SK-N-SH (cell line): ENCODE measurements at regions not wholly inside any gene's neighbourhood (a gene's known extent, or its start where the extent isn't known, plus 50 kb on each side); places are given as distances from the start of the nearest gene placed in this dataset.

Experiments used
- CTCF ChIA-PET: fragments of 300-600, 350-600 bp; formaldehyde crosslinking; extraction: SDS; loops from one replicate; lab custom pipeline; 2021; lab: Yijun Ruan, JAX
- POLR2A ChIA-PET: fragments of 350-600 bp; sonication (Branson Sonifier 250); formaldehyde crosslinking; extraction: SDS; loops from one replicate; lab custom pipeline; 2020; ENCODE audit warnings: antibody characterized with exemption, inconsistent platforms; lab: Yijun Ruan, JAX
- DNase-seq: peaks from one replicate; pipeline ENCODE4 v3.0.0; 2012
- H2AFZ ChIP-seq: fragments of 200-600 bp; sonication (generic); 2 replicates; pipeline ENCODE4 v1.8.1; 2016; ENCODE audit warnings: antibody characterized with exemption, mild to moderate bottlenecking, low read depth
- H3F3A ChIP-seq: fragments of 200-600 bp; sonication (generic); replicated peaks from 2 replicates; pipeline ENCODE3; 2016; ENCODE audit warnings: antibody characterized with exemption, mild to moderate bottlenecking; ENCODE audit not compliant: insufficient read depth
- H3K27ac ChIP-seq, 2 experiments: fragments of 200-500 bp in 1 of 2; fragments of 200-600 bp in 1 of 2; sonication (Bioruptor generic) in 1 of 2; sonication (generic), shearing (Covaris generic) in 1 of 2; 2 replicates each; pipeline versions ENCODE4 v1.5.1 to v1.6.1; 2014 to 2016; ENCODE audit warnings: low read depth in 2 of 2, inconsistent platforms in 1 of 2, low read length in 1 of 2, mild to moderate bottlenecking in 1 of 2, mixed read lengths in 1 of 2
- H3K27me3 ChIP-seq: fragments of 200-600 bp; sonication (generic), shearing (Covaris generic); 2 replicates; pipeline ENCODE4 v1.6.1; 2016; ENCODE audit warnings: mixed run types; ENCODE audit not compliant: insufficient read depth
- H3K36me3 ChIP-seq, 2 experiments: fragments of 200-500 bp in 1 of 2; fragments of 200-600 bp in 1 of 2; sonication (Bioruptor generic) in 1 of 2; sonication (generic) in 1 of 2; replicated peaks in 1 of 2; 2 replicates each; pipeline versions ENCODE3 to v1.5.1; 2014 to 2016; ENCODE audit warnings: low read length in 1 of 2, mild to moderate bottlenecking in 1 of 2; ENCODE audit not compliant: insufficient read depth in 2 of 2, control insufficient read depth in 1 of 2
- H3K4me1 ChIP-seq, 2 experiments: fragments of 200-500 bp in 1 of 2; fragments of 200-600 bp in 1 of 2; sonication (Bioruptor generic) in 1 of 2; sonication (generic), shearing (Covaris generic) in 1 of 2; 2 replicates each; pipeline versions ENCODE4 v1.5.1 to v1.6.1; 2014 to 2016; ENCODE audit warnings: low read depth in 1 of 2, low read length in 1 of 2, mixed run types in 1 of 2; ENCODE audit not compliant: insufficient read depth in 2 of 2, control insufficient read depth in 1 of 2
- H3K4me2 ChIP-seq: fragments of 200-600 bp; sonication (generic), shearing (Covaris generic); 2 replicates; pipeline ENCODE4 v1.6.1; 2017; ENCODE audit warnings: mixed run types
- H3K4me3 ChIP-seq, 2 experiments: fragments of 200-500 bp in 1 of 2; fragments of 200-600 bp in 1 of 2; sonication (Bioruptor generic) in 1 of 2; sonication (generic), shearing (Covaris generic) in 1 of 2; 2 replicates each; pipeline versions ENCODE4 v1.5.1 to v1.8.1; 2014 to 2016; ENCODE audit warnings: low read depth in 2 of 2, inconsistent platforms in 1 of 2, low read length in 1 of 2, mild to moderate bottlenecking in 1 of 2, mixed read lengths in 1 of 2, moderate library complexity in 1 of 2
- H3K79me2 ChIP-seq: fragments of 200-600 bp; sonication (generic); 2 replicates; pipeline ENCODE4 v1.8.1; 2017; ENCODE audit warnings: mild to moderate bottlenecking; ENCODE audit not compliant: insufficient read depth
- H3K9ac ChIP-seq: fragments of 200-600 bp; sonication (generic); 2 replicates; pipeline ENCODE4 v1.6.1; 2017; ENCODE audit warnings: mixed run types
- H3K9me2 ChIP-seq: fragments of 200-600 bp; sonication (generic); 2 replicates; pipeline ENCODE4 v1.6.1; 2017; ENCODE audit warnings: mixed run types
- H3K9me3 ChIP-seq: fragments of 200-600 bp; sonication (generic); 2 replicates; pipeline ENCODE4 v1.6.1; 2017; ENCODE audit warnings: mixed run types, mild to moderate bottlenecking, moderate library complexity
- H4K20me1 ChIP-seq: fragments of 200-600 bp; sonication (generic); 2 replicates; pipeline ENCODE4 v1.6.1; 2017; ENCODE audit warnings: mild to moderate bottlenecking, mixed run types; ENCODE audit not compliant: insufficient read depth
- ELF1 ChIP-seq: IDR thresholded peaks from 2 replicates; pipeline ENCODE4 v1.4.0; 2012
- EP300 ChIP-seq, 2 experiments: IDR thresholded peaks; 2 replicates each; pipeline versions ENCODE4 v1.4.0 to v1.6.1; 2012; ENCODE audit warnings: borderline replicate concordance in 1 of 2, low read depth in 1 of 2, low read length in 1 of 2
- FOSL2 ChIP-seq: IDR thresholded peaks from 2 replicates; pipeline ENCODE4 v1.4.0; 2012; ENCODE audit warnings: low read depth, mild to moderate bottlenecking, moderate library complexity, borderline replicate concordance
- FOXJ3 ChIP-seq: sonication (generic); formaldehyde crosslinking; IDR thresholded peaks from 2 replicates; pipeline ENCODE4 v1.5.1; 2020; ENCODE audit warnings: mild to moderate bottlenecking, missing genetic modification reagents
- FOXM1 ChIP-seq: IDR thresholded peaks from 2 replicates; pipeline ENCODE4 v1.4.0; 2012; ENCODE audit warnings: low read depth, mild to moderate bottlenecking
- GABPA ChIP-seq: IDR thresholded peaks from 2 replicates; pipeline ENCODE4 v1.4.0; 2012; ENCODE audit warnings: low read depth, mild to moderate bottlenecking
- GATA2 ChIP-seq: sonication (generic); formaldehyde crosslinking; IDR thresholded peaks from 2 replicates; pipeline ENCODE4 v1.5.0; 2020; ENCODE audit warnings: mild to moderate bottlenecking, missing genetic modification reagents
- JUND ChIP-seq: IDR thresholded peaks from 2 replicates; pipeline ENCODE4 v1.4.0; 2012
- MEF2A ChIP-seq: IDR thresholded peaks from 2 replicates; pipeline ENCODE4 v1.4.0; 2012; ENCODE audit warnings: low read depth, borderline replicate concordance
- NFIC ChIP-seq: IDR thresholded peaks from 2 replicates; pipeline ENCODE4 v1.4.0; 2012; ENCODE audit warnings: borderline replicate concordance
- POLR2AphosphoS5 ChIP-seq: IDR thresholded peaks from 2 replicates; pipeline ENCODE4 v1.6.1; 2012; ENCODE audit warnings: low read depth, low read length
- RAD21 ChIP-seq: IDR thresholded peaks from 2 replicates; pipeline ENCODE4 v1.6.1; 2012; ENCODE audit warnings: mild to moderate bottlenecking, low read length
- RFX5 ChIP-seq: IDR thresholded peaks from 2 replicates; pipeline ENCODE4 v1.6.1; 2012; ENCODE audit warnings: mild to moderate bottlenecking, improper control_type of control experiment, low read length
- SIN3A ChIP-seq: IDR thresholded peaks from 2 replicates; pipeline ENCODE4 v1.6.1; 2012; ENCODE audit warnings: low read depth, mild to moderate bottlenecking, low read length, moderate library complexity, borderline replicate concordance
- SMC3 ChIP-seq: IDR thresholded peaks from 2 replicates; pipeline ENCODE4 v1.6.1; 2012; ENCODE audit warnings: low read depth, low read length, improper control_type of control experiment
- TCF12 ChIP-seq: IDR thresholded peaks from 2 replicates; pipeline ENCODE4 v1.4.0; 2012
- TEAD4 ChIP-seq: IDR thresholded peaks from 2 replicates; pipeline ENCODE4 v1.4.0; 2012; ENCODE audit warnings: mild to moderate bottlenecking, borderline replicate concordance; ENCODE audit not compliant: insufficient read depth
- USF1 ChIP-seq: IDR thresholded peaks from 2 replicates; pipeline ENCODE4 v1.4.0; 2012; ENCODE audit warnings: low read depth, borderline replicate concordance
- YY1 ChIP-seq: IDR thresholded peaks from 2 replicates; pipeline ENCODE4 v1.4.0; 2012; ENCODE audit warnings: low read depth, mild to moderate bottlenecking
- ZBTB33 ChIP-seq: IDR thresholded peaks from 2 replicates; pipeline ENCODE4 v1.4.0; 2012; ENCODE audit warnings: low read depth, borderline replicate concordance
- WGBS: methylation state at CpG from one replicate; pipeline ENCODE4 v1.1.6; 2017; ENCODE audit warnings: low lambda C conversion rate; 5-methylcytosine and 5-hydroxymethylcytosine counted together
- TF ChIP-seq, protein P1 (sequence below): IDR thresholded peaks from 2 replicates; pipeline ENCODE4; 2012
- TF ChIP-seq, protein P2 (sequence below): fragments of 200-600 bp; sonication (generic); IDR thresholded peaks from 2 replicates; pipeline ENCODE4 v1.6.1; 2017; ENCODE audit warnings: antibody characterized with exemption, mild to moderate bottlenecking, moderate library complexity

DNA sequence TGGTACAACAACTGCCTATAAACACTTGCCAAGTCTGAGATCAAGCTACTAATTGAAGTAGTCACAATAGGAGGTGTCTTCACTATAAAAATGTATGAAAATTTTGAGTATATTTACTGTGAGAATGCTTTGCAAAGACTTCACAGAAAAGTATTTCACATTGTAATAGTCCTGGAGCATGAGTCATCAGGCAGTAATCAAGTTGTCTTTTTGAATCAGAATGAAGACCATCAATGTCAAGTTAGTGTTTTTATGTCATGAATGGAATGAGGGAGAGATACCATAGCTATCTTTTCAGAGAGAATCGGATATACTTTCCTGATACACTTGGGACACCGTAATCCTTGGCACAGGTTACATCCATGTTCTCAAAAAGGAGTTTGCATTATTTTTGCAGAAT is 466.9 kb upstream of the ARRDC3 start:
- Histone ChIP-seq H3K27ac (peak overlapping the region; percentile 68 to 79; a peak in 3 of 4 replicates), H3K4me2 (peak overlapping the region; percentile 22; the same call in 1 of the 2 replicates), H4K20me1 (no peaks in the 10 kb centered on the region), H3F3A (peaks cover 18% of the 10 kb centered on the region), H3K79me2 (no peaks in the 10 kb centered on the region), H3K9me3 (no peaks in the 10 kb centered on the region)
- WGBS, result 18% methylated on average over 2 of the region's 2 CpGs
- no peak for DNase-seq
- TF ChIP-seq, protein P1, sequence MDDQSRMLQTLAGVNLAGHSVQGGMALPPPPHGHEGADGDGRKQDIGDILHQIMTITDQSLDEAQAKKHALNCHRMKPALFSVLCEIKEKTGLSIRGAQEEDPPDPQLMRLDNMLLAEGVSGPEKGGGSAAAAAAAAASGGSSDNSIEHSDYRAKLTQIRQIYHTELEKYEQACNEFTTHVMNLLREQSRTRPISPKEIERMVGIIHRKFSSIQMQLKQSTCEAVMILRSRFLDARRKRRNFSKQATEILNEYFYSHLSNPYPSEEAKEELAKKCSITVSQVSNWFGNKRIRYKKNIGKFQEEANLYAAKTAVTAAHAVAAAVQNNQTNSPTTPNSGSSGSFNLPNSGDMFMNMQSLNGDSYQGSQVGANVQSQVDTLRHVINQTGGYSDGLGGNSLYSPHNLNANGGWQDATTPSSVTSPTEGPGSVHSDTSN, result peak; percentile 97
- TF ChIP-seq, protein P2, sequence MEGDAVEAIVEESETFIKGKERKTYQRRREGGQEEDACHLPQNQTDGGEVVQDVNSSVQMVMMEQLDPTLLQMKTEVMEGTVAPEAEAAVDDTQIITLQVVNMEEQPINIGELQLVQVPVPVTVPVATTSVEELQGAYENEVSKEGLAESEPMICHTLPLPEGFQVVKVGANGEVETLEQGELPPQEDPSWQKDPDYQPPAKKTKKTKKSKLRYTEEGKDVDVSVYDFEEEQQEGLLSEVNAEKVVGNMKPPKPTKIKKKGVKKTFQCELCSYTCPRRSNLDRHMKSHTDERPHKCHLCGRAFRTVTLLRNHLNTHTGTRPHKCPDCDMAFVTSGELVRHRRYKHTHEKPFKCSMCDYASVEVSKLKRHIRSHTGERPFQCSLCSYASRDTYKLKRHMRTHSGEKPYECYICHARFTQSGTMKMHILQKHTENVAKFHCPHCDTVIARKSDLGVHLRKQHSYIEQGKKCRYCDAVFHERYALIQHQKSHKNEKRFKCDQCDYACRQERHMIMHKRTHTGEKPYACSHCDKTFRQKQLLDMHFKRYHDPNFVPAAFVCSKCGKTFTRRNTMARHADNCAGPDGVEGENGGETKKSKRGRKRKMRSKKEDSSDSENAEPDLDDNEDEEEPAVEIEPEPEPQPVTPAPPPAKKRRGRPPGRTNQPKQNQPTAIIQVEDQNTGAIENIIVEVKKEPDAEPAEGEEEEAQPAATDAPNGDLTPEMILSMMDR, result no peak
- TF ChIP-seq YY1, result no peak
- TF ChIP-seq FOXM1, result peak; percentile 57; the same call in 1 of the 2 replicates
- TF ChIP-seq EP300 (IDR thresholded peaks at IDR 0.05; ENCODE audit: borderline replicate concordance in 1 of 2, low read depth in 1 of 2, low read length in 1 of 2), result peak; percentile 27 to 89; a peak in 3 of 4 replicates
- TF ChIP-seq MEF2A, result no peak; the same call in 1 of the 2 replicates
- TF ChIP-seq TEAD4, result peak; percentile 62; the same call in 1 of the 2 replicates
- 0 out of 2 replicates have a peak, but pooled peaks have one; percentile 48 for TF ChIP-seq SIN3A
- TF ChIP-seq RAD21, result no peak
- peak; percentile 95 for TF ChIP-seq FOSL2
- TF ChIP-seq FOXJ3 (CRISPR knock-in tag), result no peak
- TF ChIP-seq POLR2AphosphoS5, result 0 out of 2 replicates have a peak, but pooled peaks have one; percentile 29
- no peak for TF ChIP-seq GATA2 (CRISPR knock-in tag)
- TF ChIP-seq ELF1, result no peak
- no peak for TF ChIP-seq SMC3
- TF ChIP-seq NFIC, result peak; percentile 59; the same call in 1 of the 2 replicates
- 0 out of 2 replicates have a peak, but pooled peaks have one; percentile 34 for TF ChIP-seq ZBTB33
- no peak for TF ChIP-seq USF1
- peak; percentile 96 for TF ChIP-seq JUND
- TF ChIP-seq TCF12, result peak; percentile 84
- no peak for TF ChIP-seq GABPA
- no peak for TF ChIP-seq RFX5
- TF ChIP-seq, all 33 proteins: peak for 11
- ChIA-PET CTCF (no interaction called here), POLR2A (no interaction called here)
- H3K9me2 ChIP-seq, result no peaks in the 10 kb centered on the region
- peaks cover 16 to 21% of the 10 kb centered on the region in 2 experiments for H3K4me1 ChIP-seq
- H3K36me3 ChIP-seq, result no peaks in the 10 kb centered on the region
- H3K4me3 ChIP-seq, result no peak overlapping the region
- H3K27me3 ChIP-seq, result no peaks in the 10 kb centered on the region
- H2AFZ ChIP-seq, result no peak overlapping the region
- H3K9ac ChIP-seq, result no peak overlapping the region
